Suprapubic skin (tissue), 4 donors: ENCODE measurements at regions not wholly inside any gene's neighbourhood (a gene's known extent, or its start where the extent isn't known, plus 50 kb on each side); places are given as distances from the start of the nearest gene placed in this dataset.

Experiments
- DNase-seq, 2 donors: peaks; one replicate each; pipeline ENCODE4 v3.0.0-alpha.2; 2019; ENCODE audit warnings: low spot score in 2 of 2
- H3K27ac ChIP-seq: fragments of 200-600 bp; sonication (generic); one replicate; pipeline ENCODE4 v1.5.1; 2019
- H3K27me3 ChIP-seq: fragments of 200-600 bp; sonication (generic); one replicate; pipeline ENCODE4 v1.5.1; 2019
- H3K36me3 ChIP-seq: fragments of 200-600 bp; sonication (generic); one replicate; pipeline ENCODE4 v1.5.1; 2019
- H3K4me1 ChIP-seq: fragments of 200-600 bp; sonication (generic); one replicate; pipeline ENCODE4 v1.5.1; 2019
- H3K4me3 ChIP-seq: fragments of 200-600 bp; sonication (generic); one replicate; pipeline ENCODE4 v1.5.1; 2019; ENCODE audit warnings: mild to moderate bottlenecking
- H3K9me3 ChIP-seq: fragments of 200-600 bp; sonication (generic); one replicate; pipeline ENCODE4 v1.5.1; 2019
- EP300 ChIP-seq: sonication (generic); formaldehyde crosslinking; IDR thresholded peaks from one replicate; pipeline ENCODE4 v1.6.1; 2017; ENCODE audit warnings: antibody characterized with exemption
- POLR2A ChIP-seq, 2 donors: fragments of 450-650 bp; IDR thresholded peaks; one replicate each; pipeline ENCODE4 v1.6.1; 2017; ENCODE audit warnings: antibody characterized with exemption in 2 of 2, mild to moderate bottlenecking in 2 of 2, moderate library complexity in 2 of 2
- POLR2AphosphoS5 ChIP-seq, 3 donors: sonication (generic); formaldehyde crosslinking; IDR thresholded peaks; one replicate each; pipeline ENCODE4 v1.6.1; 2017; ENCODE audit warnings: antibody characterized with exemption in 3 of 3
- WGBS: methylation state at CpG from one replicate; pipeline ENCODE4 v1.1.5; 2018; 5-methylcytosine and 5-hydroxymethylcytosine counted together
- TF ChIP-seq, protein P1 (sequence below), 2 donors: fragments of 200-600 bp in 1 of 2; fragments of 450-650 bp in 1 of 2; sonication (generic) in 1 of 2; IDR thresholded peaks; one replicate each; pipeline ENCODE4 v1.5.1; 2016 to 2019; ENCODE audit warnings: antibody characterized with exemption in 2 of 2, mild to moderate bottlenecking in 1 of 2, moderate library complexity in 1 of 2

- no peaks in the 10 kb centered on the region for H3K9me3 ChIP-seq
- no peak overlapping the region for H3K4me3 ChIP-seq
- no peak for DNase-seq
- no peak overlapping the region for H3K27ac ChIP-seq
- no peak for TF ChIP-seq POLR2AphosphoS5 (IDR thresholded peaks at IDR 0.05)
- no peaks in the 10 kb centered on the region for H3K4me1 ChIP-seq
- no peaks in the 10 kb centered on the region for H3K36me3 ChIP-seq
- no peaks in the 10 kb centered on the region for H3K27me3 ChIP-seq
- 85% methylated on average over 1 of the region's 1 CpG for WGBS
These were observed 92.0 kb upstream of the SCEL start for GRCh38 chr13:77443511-77443910.

DNA sequence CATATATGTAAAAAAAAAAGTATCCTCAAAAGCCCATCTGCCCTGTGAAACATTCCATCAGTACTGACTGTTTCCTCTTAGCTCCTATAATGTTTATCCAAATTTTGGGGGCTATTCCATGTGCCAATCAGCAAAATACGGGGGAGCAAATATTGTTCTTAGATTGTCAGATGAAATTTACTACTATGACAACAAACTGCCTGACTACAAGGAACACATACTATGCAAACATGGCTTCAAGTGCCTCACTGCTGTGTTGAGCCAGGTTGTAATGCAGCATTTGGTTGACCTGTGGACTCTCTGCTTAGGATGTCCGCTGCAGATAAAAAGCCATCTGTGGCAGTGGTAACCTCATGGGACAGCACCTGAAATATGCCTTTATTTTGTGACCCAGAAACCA is 98.2 kb upstream of the SCEL start:
- Histone ChIP-seq H3K4me1 (no peaks in the 10 kb centered on the region), H3K36me3 (no peaks in the 10 kb centered on the region), H3K9me3 (no peaks in the 10 kb centered on the region), H3K27me3 (no peaks in the 10 kb centered on the region), H3K4me3 (no peak overlapping the region), H3K27ac (no peak overlapping the region)
- WGBS = 86% methylated on average over 2 of the region's 2 CpGs
- no peak for DNase-seq
- TF ChIP-seq POLR2A (IDR thresholded peaks at IDR 0.05) (no peak), POLR2AphosphoS5 (IDR thresholded peaks at IDR 0.05) (no peak), EP300 (no peak)
- TF ChIP-seq, protein P1, sequence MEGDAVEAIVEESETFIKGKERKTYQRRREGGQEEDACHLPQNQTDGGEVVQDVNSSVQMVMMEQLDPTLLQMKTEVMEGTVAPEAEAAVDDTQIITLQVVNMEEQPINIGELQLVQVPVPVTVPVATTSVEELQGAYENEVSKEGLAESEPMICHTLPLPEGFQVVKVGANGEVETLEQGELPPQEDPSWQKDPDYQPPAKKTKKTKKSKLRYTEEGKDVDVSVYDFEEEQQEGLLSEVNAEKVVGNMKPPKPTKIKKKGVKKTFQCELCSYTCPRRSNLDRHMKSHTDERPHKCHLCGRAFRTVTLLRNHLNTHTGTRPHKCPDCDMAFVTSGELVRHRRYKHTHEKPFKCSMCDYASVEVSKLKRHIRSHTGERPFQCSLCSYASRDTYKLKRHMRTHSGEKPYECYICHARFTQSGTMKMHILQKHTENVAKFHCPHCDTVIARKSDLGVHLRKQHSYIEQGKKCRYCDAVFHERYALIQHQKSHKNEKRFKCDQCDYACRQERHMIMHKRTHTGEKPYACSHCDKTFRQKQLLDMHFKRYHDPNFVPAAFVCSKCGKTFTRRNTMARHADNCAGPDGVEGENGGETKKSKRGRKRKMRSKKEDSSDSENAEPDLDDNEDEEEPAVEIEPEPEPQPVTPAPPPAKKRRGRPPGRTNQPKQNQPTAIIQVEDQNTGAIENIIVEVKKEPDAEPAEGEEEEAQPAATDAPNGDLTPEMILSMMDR (IDR thresholded peaks at IDR 0.05) = no peak

- H3K4me3 ChIP-seq = no peak overlapping the region
- H3K36me3 ChIP-seq = no peaks in the 10 kb centered on the region
- H3K27ac ChIP-seq = no peak overlapping the region
- no peaks in the 10 kb centered on the region for H3K4me1 ChIP-seq
- TF ChIP-seq POLR2A (IDR thresholded peaks at IDR 0.05) = no peak
- TF ChIP-seq EP300 = no peak
- no peak for TF ChIP-seq POLR2AphosphoS5 (IDR thresholded peaks at IDR 0.05)
- TF ChIP-seq, protein P1 (IDR thresholded peaks at IDR 0.05) = no peak
- WGBS = 51% methylated on average over 1 of the region's 1 CpG
- H3K9me3 ChIP-seq = no peaks in the 10 kb centered on the region
- no peaks in the 10 kb centered on the region for H3K27me3 ChIP-seq
- DNase-seq = no peak
These were observed 101.2 kb upstream of the SCEL start for GRCh38 chr13:77434289-77434688.

DNA sequence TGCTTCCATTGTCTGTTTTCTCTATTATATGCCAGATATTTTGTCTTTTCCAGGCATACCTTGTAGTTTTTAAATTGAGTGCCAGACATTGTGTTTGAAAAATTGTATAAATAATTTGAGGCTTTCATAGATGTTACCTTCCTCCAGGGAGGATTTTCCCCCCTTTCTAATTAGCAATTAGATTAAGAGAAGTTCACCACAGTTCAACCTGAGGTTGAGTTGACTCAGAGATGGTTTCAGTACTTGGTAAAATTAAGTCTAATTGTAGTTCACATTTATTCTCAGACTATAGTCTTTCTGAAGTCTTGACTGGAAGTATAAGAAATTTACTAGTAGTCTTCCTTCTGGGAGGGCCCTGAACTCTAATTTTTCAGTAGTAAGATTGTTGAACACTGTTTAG is 104.1 kb upstream of the SCEL start:
- TF ChIP-seq EP300 = no peak
- no peaks in the 10 kb centered on the region for H3K36me3 ChIP-seq
- no peak overlapping the region for H3K4me3 ChIP-seq
- no peak overlapping the region for H3K27ac ChIP-seq
- no peaks in the 10 kb centered on the region for H3K27me3 ChIP-seq
- DNase-seq = no peak
- H3K9me3 ChIP-seq = no peaks in the 10 kb centered on the region
- H3K4me1 ChIP-seq = no peaks in the 10 kb centered on the region

- H3K4me1 ChIP-seq = no peaks in the 10 kb centered on the region
- DNase-seq = no peak
- WGBS = 94% methylated on average over 2 of the region's 2 CpGs
These were observed 103.6 kb upstream of the MYCBP2 start for GRCh38 chr13:77430377-77430951.

GRCh38 chr13:77429320-77430142 is 102.6 kb upstream of the MYCBP2 start:
- DNase-seq = no peak
- TF ChIP-seq, protein P1 (IDR thresholded peaks at IDR 0.05) = no peak
- TF ChIP-seq POLR2A (IDR thresholded peaks at IDR 0.05) = no peak
- no peak for TF ChIP-seq EP300
- no peak for TF ChIP-seq POLR2AphosphoS5 (IDR thresholded peaks at IDR 0.05)
- Histone ChIP-seq H3K27me3 (no peaks in the 10 kb centered on the region), H3K36me3 (no peaks in the 10 kb centered on the region), H3K27ac (no peak overlapping the region), H3K4me3 (no peak overlapping the region), H3K9me3 (no peaks in the 10 kb centered on the region), H3K4me1 (no peaks in the 10 kb centered on the region)
- WGBS = 75% methylated on average over 8 of the region's 8 CpGs

More at GRCh38 chr13:77430377-77430951, 103.6 kb upstream of the MYCBP2 start:
- TF ChIP-seq EP300 = no peak
- no peak for TF ChIP-seq POLR2AphosphoS5 (IDR thresholded peaks at IDR 0.05)
- no peak for TF ChIP-seq POLR2A (IDR thresholded peaks at IDR 0.05)
- TF ChIP-seq, protein P1 (IDR thresholded peaks at IDR 0.05) = no peak
- Histone ChIP-seq H3K9me3 (no peaks in the 10 kb centered on the region), H3K36me3 (no peaks in the 10 kb centered on the region), H3K4me3 (no peak overlapping the region), H3K27me3 (no peaks in the 10 kb centered on the region), H3K27ac (no peak overlapping the region)
